Fibroblast of pulmonary artery (primary cell): ENCODE measurements at regions not wholly inside any gene's neighbourhood (a gene's known extent, or its start where the extent isn't known, plus 50 kb on each side); places are given as distances from the start of the nearest gene placed in this dataset.
"Not testable (repeated sequence)": the region's sequence is repeated elsewhere in the genome, so short reads cannot be mapped to it uniquely, and the experiment has no call there.

Experiments used
- DNase-seq: peaks from one replicate; pipeline ENCODE4 v3.0.0-alpha.2; 2010; ENCODE audit warnings: low read depth
- H3K4me3 ChIP-seq: replicated peaks from 2 replicates; pipeline ENCODE4 v1.5.1; 2011; ENCODE audit warnings: low read depth, mild to moderate bottlenecking, control low read depth, low read length, moderate library complexity
- CTCF ChIP-seq: IDR thresholded peaks from 2 replicates; pipeline ENCODE4 v1.5.1; 2011; ENCODE audit warnings: mild to moderate bottlenecking, control low read depth, low read length, inconsistent platforms; ENCODE audit errors: missing control alignments

DNA sequence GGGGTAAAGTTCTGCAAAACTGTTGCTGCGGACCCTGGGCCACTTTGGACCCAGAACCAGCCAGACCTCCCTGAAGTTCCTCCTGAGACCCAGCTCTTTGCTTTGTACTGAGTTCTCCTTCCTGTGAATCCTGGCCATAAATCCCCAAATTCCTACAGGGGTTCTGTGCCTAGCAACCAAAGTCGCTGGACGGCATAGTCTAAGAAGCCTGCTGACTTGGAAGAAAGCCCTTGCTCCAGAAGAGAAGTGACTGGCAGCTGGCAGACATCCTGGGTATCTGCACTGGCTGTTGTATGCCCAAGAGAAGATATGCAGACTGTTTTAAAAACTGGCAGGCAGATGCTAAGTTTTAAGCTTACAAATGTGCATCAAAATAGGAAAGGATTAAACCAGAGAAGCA lies 99.9 kb upstream of the SLC24A4 start:
- H3K4me3 ChIP-seq: no peak overlapping the region
- no peak for DNase-seq
- TF ChIP-seq CTCF: no peak

DNA sequence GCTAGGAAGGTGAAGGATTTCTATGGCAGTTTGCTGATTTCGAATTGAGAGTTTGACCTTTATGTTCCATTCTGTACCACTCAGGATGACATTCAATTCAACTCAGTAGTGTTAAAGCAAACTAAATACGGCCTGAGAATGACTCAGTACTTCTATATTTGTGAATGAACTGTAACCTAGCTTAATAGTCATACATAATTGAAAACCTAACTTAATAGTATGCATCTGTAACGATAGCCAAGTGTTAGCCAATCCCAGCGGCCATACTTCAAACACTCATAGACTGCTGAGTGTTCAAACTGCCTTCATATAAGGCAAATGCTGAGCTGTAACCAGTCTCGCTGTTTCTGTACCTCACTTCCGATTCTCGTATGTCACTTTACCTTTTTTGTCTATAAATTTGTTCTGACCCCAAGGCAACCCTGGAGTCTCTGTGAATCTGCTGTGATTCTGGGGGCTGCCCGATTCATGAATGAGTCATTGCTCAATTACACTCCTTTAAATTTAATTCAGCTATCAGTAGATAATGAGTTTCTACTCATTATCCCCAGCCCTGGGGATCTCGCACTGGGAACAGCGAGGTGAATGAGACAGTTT lies 98.5 kb upstream of the SLC24A4 start:
- no peak for TF ChIP-seq CTCF
- H3K4me3 ChIP-seq: no peak overlapping the region
- no peak for DNase-seq

- no peak overlapping the region for H3K4me3 ChIP-seq
- no peak for TF ChIP-seq CTCF
- DNase-seq: peak; percentile 3
Observed at GRCh38 chr14:92225731-92226130, 97.2 kb upstream of the SLC24A4 start.

DNA sequence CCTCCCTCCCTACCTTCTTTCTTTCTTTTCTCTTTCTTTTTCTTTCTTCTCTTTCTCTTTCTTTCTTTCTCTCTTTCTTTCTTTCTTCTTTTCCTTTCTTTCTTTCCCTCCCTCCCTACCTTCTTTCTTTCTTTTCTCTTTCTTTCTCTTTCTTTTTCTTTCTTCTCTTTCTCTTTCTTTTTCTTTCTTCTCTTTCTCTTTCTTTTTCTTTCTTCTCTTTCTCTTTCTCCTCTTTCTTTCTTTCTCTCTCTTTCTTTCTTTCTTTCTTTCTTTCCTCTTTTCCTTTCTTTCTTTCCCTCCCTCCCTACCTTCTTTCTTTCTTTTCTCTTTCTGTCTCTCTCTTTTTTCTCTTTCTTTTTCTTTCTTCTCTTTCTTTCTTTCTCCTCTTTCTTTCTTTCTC lies 96.8 kb upstream of the SLC24A4 start:
- DNase-seq, H3K4me3 ChIP-seq: not testable (repeated sequence)

DNA sequence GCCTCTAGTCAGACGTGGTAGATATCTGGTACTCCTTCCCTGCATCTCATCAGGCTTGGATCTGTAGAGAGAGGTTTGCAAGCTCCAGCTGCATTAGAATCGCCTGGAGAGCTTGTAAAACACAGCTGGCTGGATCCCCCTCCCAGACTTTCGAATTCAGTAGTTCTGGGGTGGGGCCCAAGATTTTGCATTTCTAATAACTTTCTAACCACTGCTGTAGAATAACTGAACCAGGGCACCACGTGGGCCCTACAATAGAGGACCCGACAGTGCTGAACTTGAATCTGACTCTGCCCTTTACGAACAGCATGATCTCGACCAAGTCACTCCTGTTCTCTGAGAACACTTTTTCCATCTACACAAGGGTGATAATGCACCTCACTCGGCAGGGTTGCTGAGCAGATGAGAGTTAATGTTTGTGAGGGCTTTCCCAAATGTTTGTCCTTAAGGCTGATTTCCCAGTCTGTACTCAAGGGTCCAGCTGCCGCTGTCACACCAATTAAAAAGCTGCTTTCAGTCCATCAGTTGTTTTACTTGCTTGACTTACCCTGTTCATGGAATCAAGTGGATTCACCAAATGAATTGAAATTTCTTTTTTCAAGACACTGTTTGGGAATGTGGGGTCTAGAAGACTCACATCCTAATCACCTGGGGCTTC lies 86.6 kb upstream of the SLC24A4 start:
- TF ChIP-seq CTCF: no peak
- DNase-seq: no peak
- no peak overlapping the region for H3K4me3 ChIP-seq

- DNase-seq: no peak
- no peak for TF ChIP-seq CTCF
- no peak overlapping the region for H3K4me3 ChIP-seq
Observed at GRCh38 chr14:92240658-92241057, 82.3 kb upstream of the SLC24A4 start.

- DNase-seq: no peak
- TF ChIP-seq CTCF: no peak
- no peak overlapping the region for H3K4me3 ChIP-seq
Observed at GRCh38 chr14:92241966-92242595, 80.9 kb upstream of the SLC24A4 start.
